ENCODE measurements at regions not wholly inside any gene's neighbourhood (a gene's known extent, or its start where the extent isn't known, plus 50 kb on each side); places are given as distances from the start of the nearest gene placed in this dataset.
"Not testable (repeated sequence)": the region's sequence is repeated elsewhere in the genome, so short reads cannot be mapped to it uniquely, and the experiment has no call there.

GRCh38 chr7:36053589-36053988 lies 99.5 kb upstream of the EEPD1 start:
- Mint-ChIP-seq H3K36me3 (no peaks in the 10 kb centered on the region), H3K9me3 (no peaks in the 10 kb centered on the region), H3K27me3 (peaks cover 17% of the 10 kb centered on the region), H3K4me1 (no peaks in the 10 kb centered on the region), H3K4me3 (no peak overlapping the region), H3K27ac (no peak overlapping the region)
- DNase-seq = no peak
- CTCF ChIA-PET = no interaction called here

- CTCF ChIA-PET = no interaction called here
- no peak for DNase-seq
- Mint-ChIP-seq H3K27me3 (peaks cover 21% of the 10 kb centered on the region), H3K9me3 (no peaks in the 10 kb centered on the region), H3K4me1 (no peaks in the 10 kb centered on the region), H3K27ac (no peak overlapping the region), H3K36me3 (no peaks in the 10 kb centered on the region), H3K4me3 (no peak overlapping the region)
Measured at GRCh38 chr7:36054637-36055036, 98.4 kb upstream of the EEPD1 start.

GRCh38 chr7:36055207-36055606 lies 97.8 kb upstream of the EEPD1 start:
- Mint-ChIP-seq H3K4me3 (no peak overlapping the region), H3K36me3 (no peaks in the 10 kb centered on the region), H3K27ac (no peak overlapping the region), H3K27me3 (peaks cover 21% of the 10 kb centered on the region), H3K4me1 (no peaks in the 10 kb centered on the region), H3K9me3 (no peaks in the 10 kb centered on the region)
- CTCF ChIA-PET = no interaction called here
- DNase-seq = no peak

- H3K4me3 Mint-ChIP-seq = no peak overlapping the region
- no peak overlapping the region for H3K27ac Mint-ChIP-seq
Measured at GRCh38 chr7:36057323-36057722, 95.7 kb upstream of the EEPD1 start.

GRCh38 chr7:36058020-36058592 lies 94.9 kb upstream of the EEPD1 start:
- Mint-ChIP-seq H3K4me3 (no peak overlapping the region), H3K27ac (no peak overlapping the region), H3K27me3 (peaks cover 28% of the 10 kb centered on the region), H3K36me3 (no peaks in the 10 kb centered on the region), H3K9me3 (no peaks in the 10 kb centered on the region), H3K4me1 (no peaks in the 10 kb centered on the region)
- CTCF ChIA-PET = no interaction called here
- DNase-seq = no peak

More at GRCh38 chr7:36057323-36057722, 95.7 kb upstream of the EEPD1 start:
- CTCF ChIA-PET = no interaction called here
- peaks cover 27% of the 10 kb centered on the region for H3K27me3 Mint-ChIP-seq
- no peaks in the 10 kb centered on the region for H3K36me3 Mint-ChIP-seq
- no peak for DNase-seq
- no peaks in the 10 kb centered on the region for H3K4me1 Mint-ChIP-seq
- H3K9me3 Mint-ChIP-seq = no peaks in the 10 kb centered on the region

- H3K4me3 Mint-ChIP-seq, CTCF ChIA-PET, H3K9me3 Mint-ChIP-seq, H3K4me1 Mint-ChIP-seq, H3K27ac Mint-ChIP-seq, DNase-seq, H3K36me3 Mint-ChIP-seq: not testable (repeated sequence)
- H3K27me3 Mint-ChIP-seq = peaks cover 25% of the 10 kb centered on the region
Measured at GRCh38 chr7:36060388-36060787, 92.7 kb upstream of the EEPD1 start.

GRCh38 chr7:36062154-36062815 lies 90.8 kb upstream of the EEPD1 start:
- Mint-ChIP-seq H3K4me1 (no peaks in the 10 kb centered on the region), H3K27me3 (peaks cover 25% of the 10 kb centered on the region), H3K4me3 (no peak overlapping the region), H3K36me3 (no peaks in the 10 kb centered on the region), H3K9me3 (no peaks in the 10 kb centered on the region), H3K27ac (no peak overlapping the region)
- CTCF ChIA-PET = no interaction called here
- DNase-seq = no peak

GRCh38 chr7:36064676-36065075 lies 88.4 kb upstream of the EEPD1 start:
- no peak for DNase-seq
- H3K4me3 Mint-ChIP-seq = no peak overlapping the region
- H3K27ac Mint-ChIP-seq = no peak overlapping the region
- CTCF ChIA-PET = no interaction called here
- H3K9me3 Mint-ChIP-seq = no peaks in the 10 kb centered on the region
- no peaks in the 10 kb centered on the region for H3K36me3 Mint-ChIP-seq
- H3K27me3 Mint-ChIP-seq = peaks cover 14% of the 10 kb centered on the region
- no peaks in the 10 kb centered on the region for H3K4me1 Mint-ChIP-seq

- H3K27ac Mint-ChIP-seq, H3K36me3 Mint-ChIP-seq, H3K4me3 Mint-ChIP-seq, CTCF ChIA-PET, H3K4me1 Mint-ChIP-seq, DNase-seq, H3K9me3 Mint-ChIP-seq: not testable (repeated sequence)
- peaks cover 21% of the 10 kb centered on the region for H3K27me3 Mint-ChIP-seq
Measured at GRCh38 chr7:36065563-36066342, 87.3 kb upstream of the EEPD1 start.

- Mint-ChIP-seq H3K27me3 (peaks cover 22% of the 10 kb centered on the region), H3K9me3 (no peaks in the 10 kb centered on the region), H3K36me3 (no peaks in the 10 kb centered on the region), H3K27ac (no peak overlapping the region), H3K4me3 (no peak overlapping the region), H3K4me1 (no peaks in the 10 kb centered on the region)
- DNase-seq = no peak
- CTCF ChIA-PET = no interaction called here
Measured at GRCh38 chr7:36066343-36066664, 86.8 kb upstream of the EEPD1 start.

- H3K4me3 Mint-ChIP-seq = no peak overlapping the region
- CTCF ChIA-PET = no interaction called here
- no peaks in the 10 kb centered on the region for H3K36me3 Mint-ChIP-seq
- H3K4me1 Mint-ChIP-seq = no peaks in the 10 kb centered on the region
- no peak for DNase-seq
- H3K27ac Mint-ChIP-seq = no peak overlapping the region
- no peaks in the 10 kb centered on the region for H3K9me3 Mint-ChIP-seq
- H3K27me3 Mint-ChIP-seq = peaks cover 24% of the 10 kb centered on the region
Measured at GRCh38 chr7:36070230-36070629, 82.8 kb upstream of the EEPD1 start.

- no peak overlapping the region for H3K4me3 Mint-ChIP-seq
- no peak for DNase-seq
- H3K27me3 Mint-ChIP-seq = peaks cover 26% of the 10 kb centered on the region
- CTCF ChIA-PET = no interaction called here
- H3K4me1 Mint-ChIP-seq = no peaks in the 10 kb centered on the region
- no peaks in the 10 kb centered on the region for H3K36me3 Mint-ChIP-seq
- H3K9me3 Mint-ChIP-seq = no peaks in the 10 kb centered on the region
- no peak overlapping the region for H3K27ac Mint-ChIP-seq
Measured at GRCh38 chr7:36071605-36072004, 81.4 kb upstream of the EEPD1 start.

- Mint-ChIP-seq H3K4me1 (no peaks in the 10 kb centered on the region), H3K27me3 (peaks cover 23% of the 10 kb centered on the region), H3K9me3 (no peaks in the 10 kb centered on the region), H3K4me3 (no peak overlapping the region), H3K27ac (no peak overlapping the region), H3K36me3 (no peaks in the 10 kb centered on the region)
- DNase-seq = no peak
- CTCF ChIA-PET = no interaction called here
Measured at GRCh38 chr7:36072620-36073019, 80.4 kb upstream of the EEPD1 start.

- Mint-ChIP-seq H3K9me3 (no peaks in the 10 kb centered on the region), H3K36me3 (no peaks in the 10 kb centered on the region), H3K4me3 (no peak overlapping the region), H3K4me1 (no peaks in the 10 kb centered on the region), H3K27ac (no peak overlapping the region), H3K27me3 (peaks cover 24% of the 10 kb centered on the region)
- CTCF ChIA-PET = no interaction called here
- no peak for DNase-seq
Measured at GRCh38 chr7:36075561-36075960, 77.5 kb upstream of the EEPD1 start.

GRCh38 chr7:36076074-36076473 lies 77.0 kb upstream of the EEPD1 start:
- no peak for DNase-seq
- CTCF ChIA-PET = no interaction called here
- Mint-ChIP-seq H3K4me3 (no peak overlapping the region), H3K4me1 (no peaks in the 10 kb centered on the region), H3K27ac (no peak overlapping the region), H3K9me3 (no peaks in the 10 kb centered on the region), H3K27me3 (peaks cover 20% of the 10 kb centered on the region), H3K36me3 (no peaks in the 10 kb centered on the region)

Measured in activated naive CD4-positive, alpha-beta T cell treated with anti-CD3 and anti-CD28 coated beads, Interleukin-2, amount 10 ng/mL, durations not matched to agents 7 days and 5 days (primary cell).